GM23338 (cell line): ENCODE measurements at regions not wholly inside any gene's neighbourhood (a gene's known extent, or its start where the extent isn't known, plus 50 kb on each side); places are given as distances from the start of the nearest gene placed in this dataset.

Experiments
- ATAC-seq: fragments of 200-7000 bp; cut with Tn5 transposase; 3 replicates; pipeline ENCODE4 v1.9.1; 2020
- DNase-seq: peaks from one replicate; pipeline ENCODE4 v3.0.0-alpha.2; 2015; ENCODE audit warnings: low spot score
- H2AFZ ChIP-seq: fragments of 200-600 bp; sonication (generic); 2 replicates; pipeline ENCODE4 v1.8.0; 2016; ENCODE audit warnings: antibody characterized with exemption, mild to moderate bottlenecking, moderate library complexity
- H3F3A ChIP-seq: fragments of 200-600 bp; sonication (generic); replicated peaks from 2 replicates; pipeline ENCODE4 v1.8.0; 2017; ENCODE audit warnings: antibody characterized with exemption, mixed run types, low read depth
- H3K27ac ChIP-seq: fragments of 200-600 bp; sonication (generic); 2 replicates; pipeline ENCODE4 v1.6.1; 2016; ENCODE audit warnings: low read depth
- H3K27me3 ChIP-seq: fragments of 200-600 bp; sonication (generic); 2 replicates; pipeline ENCODE4 v1.8.0; 2016; ENCODE audit warnings: mild to moderate bottlenecking, mixed run types, moderate library complexity; ENCODE audit not compliant: insufficient read depth
- H3K36me3 ChIP-seq: fragments of 200-600 bp; sonication (generic); 2 replicates; pipeline ENCODE4 v1.8.0; 2016; ENCODE audit warnings: mild to moderate bottlenecking; ENCODE audit not compliant: insufficient read depth
- H3K4me1 ChIP-seq: fragments of 200-600 bp; sonication (generic); 2 replicates; pipeline ENCODE4 v1.8.0; 2016; ENCODE audit warnings: mild to moderate bottlenecking, moderate library complexity; ENCODE audit not compliant: insufficient read depth
- H3K4me2 ChIP-seq: fragments of 200-600 bp; sonication (generic); 2 replicates; pipeline ENCODE4 v1.7.1; 2017; ENCODE audit warnings: mixed run types
- H3K4me3 ChIP-seq: fragments of 200-600 bp; sonication (generic); 2 replicates; pipeline ENCODE4 v1.6.1; 2016; ENCODE audit warnings: mixed run types
- H3K79me2 ChIP-seq: fragments of 200-600 bp; sonication (generic); replicated peaks from 2 replicates; pipeline ENCODE4 v1.8.0; 2017; ENCODE audit warnings: mild to moderate bottlenecking; ENCODE audit not compliant: insufficient read depth
- H3K9me2 ChIP-seq: fragments of 200-600 bp; sonication (generic); 2 replicates; pipeline ENCODE4 v1.8.0; 2017; ENCODE audit not compliant: insufficient read depth
- H4K20me1 ChIP-seq: fragments of 200-600 bp; sonication (generic); replicated peaks from 2 replicates; pipeline ENCODE4 v1.8.0; 2017; ENCODE audit warnings: mild to moderate bottlenecking; ENCODE audit not compliant: insufficient read depth
- H3K27ac Mint-ChIP-seq: 2 replicates; pipeline ENCODE4 v1.8.0; 2020; ENCODE audit warnings: inconsistent platforms, mild to moderate bottlenecking, moderate library complexity, mixed read lengths
- H3K27me3 Mint-ChIP-seq: 3 replicates; pipeline ENCODE4 v1.8.0; 2022; ENCODE audit warnings: low read depth, mild to moderate bottlenecking, moderate library complexity, mixed read lengths, inconsistent platforms; ENCODE audit not compliant: insufficient read depth, poor library complexity
- H3K36me3 Mint-ChIP-seq: 3 replicates; pipeline ENCODE4 v1.8.0; 2021; ENCODE audit warnings: low read depth, mild to moderate bottlenecking, inconsistent platforms, moderate library complexity, mixed read lengths
- H3K4me1 Mint-ChIP-seq: 3 replicates; pipeline ENCODE4 v1.8.0; 2020; ENCODE audit warnings: mild to moderate bottlenecking, inconsistent platforms, mixed read lengths
- H3K4me3 Mint-ChIP-seq: 3 replicates; pipeline ENCODE4 v1.8.0; 2021; ENCODE audit warnings: moderate library complexity, mild to moderate bottlenecking, inconsistent platforms, mixed read lengths
- H3K9me3 Mint-ChIP-seq: 3 replicates; pipeline ENCODE4 v1.8.0; 2020; ENCODE audit warnings: moderate library complexity, mild to moderate bottlenecking, inconsistent platforms, mixed read lengths
- CREB1 ChIP-seq: fragments of 250-450 bp; sonication (Bioruptor Pico); IDR thresholded peaks from 2 replicates; pipeline ENCODE4 v1.5.0; 2020; ENCODE audit warnings: low read depth, mild to moderate bottlenecking, moderate library complexity
- NANOG ChIP-seq: IDR thresholded peaks from 2 replicates; pipeline ENCODE4 v1.6.1; 2016; ENCODE audit warnings: antibody characterized with exemption, borderline replicate concordance
- ZNF114 ChIP-seq: fragments of 250-450 bp; sonication (Bioruptor Pico); IDR thresholded peaks from 2 replicates; pipeline ENCODE4 v1.5.0; 2020; ENCODE audit warnings: mild to moderate bottlenecking, moderate library complexity
- ZNF331 ChIP-seq: fragments of 250-450 bp; sonication (Bioruptor Pico); IDR thresholded peaks from 2 replicates; pipeline ENCODE4 v1.5.0; 2020; ENCODE audit warnings: low read depth, mild to moderate bottlenecking, moderate library complexity
- TF ChIP-seq, protein P1 (sequence below): IDR thresholded peaks from 2 replicates; pipeline ENCODE4 v1.6.1; 2016; ENCODE audit warnings: antibody characterized with exemption
- TF ChIP-seq, protein P2 (sequence below), 2 experiments: fragments of 200-600 bp in 1 of 2; sonication (generic) in 1 of 2; conservative IDR thresholded peaks; 2 replicates each; pipeline versions ENCODE4 v1.5.1 to v1.6.1; 2016 to 2017; ENCODE audit warnings: antibody characterized with exemption in 2 of 2, low read depth in 2 of 2, mild to moderate bottlenecking in 2 of 2, moderate library complexity in 1 of 2
- TF ChIP-seq, protein P3 (sequence below): fragments of 250-450 bp; sonication (Bioruptor Pico); IDR thresholded peaks from 2 replicates; pipeline ENCODE4 v1.5.0; 2020; ENCODE audit warnings: mild to moderate bottlenecking, moderate library complexity

DNA sequence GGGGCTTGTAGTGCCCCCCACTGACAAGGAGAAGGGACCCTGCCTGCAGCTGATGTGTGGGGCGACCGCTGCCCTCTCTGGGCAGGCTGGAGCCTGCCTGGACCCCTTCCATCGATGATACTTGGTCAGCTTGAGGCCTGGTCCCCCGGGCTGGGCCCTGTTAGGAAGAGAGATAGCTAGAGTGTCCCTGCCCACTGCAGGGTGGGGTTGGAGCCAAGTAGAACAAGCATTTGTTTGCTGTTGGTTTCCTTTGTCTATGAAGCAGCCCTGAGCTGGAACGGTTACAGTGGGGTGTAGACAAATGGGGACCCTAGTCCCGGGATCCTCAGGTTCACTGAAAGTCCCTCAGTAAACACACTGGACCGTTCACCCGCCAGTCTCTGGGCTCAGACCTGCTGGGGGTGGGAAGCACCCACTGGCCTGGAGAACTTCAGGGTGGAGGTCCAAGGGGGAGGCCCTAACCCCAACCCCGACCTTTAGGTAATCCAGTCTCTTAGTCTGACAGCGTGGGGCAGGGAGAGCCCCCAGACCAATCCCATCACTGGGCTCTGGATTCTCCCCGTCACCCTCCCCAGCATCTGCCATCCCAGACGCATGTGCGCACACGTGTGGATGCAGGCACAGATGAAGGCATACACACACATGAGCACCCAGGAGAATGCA, 204.8 kb upstream of the ZNF536 start:
- Histone ChIP-seq H2AFZ (no peak overlapping the region), H4K20me1 (no peaks in the 10 kb centered on the region), H3K36me3 (no peaks in the 10 kb centered on the region), H3F3A (no peaks in the 10 kb centered on the region), H3K4me2 (no peak overlapping the region), H3K4me3 (no peak overlapping the region), H3K9me2 (no peaks in the 10 kb centered on the region), H3K4me1 (no peaks in the 10 kb centered on the region), H3K79me2 (no peaks in the 10 kb centered on the region), H3K27me3 (no peaks in the 10 kb centered on the region), H3K27ac (no peak overlapping the region)
- Mint-ChIP-seq H3K4me1 (no peaks in the 10 kb centered on the region), H3K36me3 (no peaks in the 10 kb centered on the region; the same call in 2 of the 3 replicates), H3K4me3 (no peak overlapping the region), H3K27ac (no peak overlapping the region), H3K27me3 (peaks cover 9% of the 10 kb centered on the region), H3K9me3 (peaks cover 3% of the 10 kb centered on the region; the same call in 2 of the 3 replicates)
- DNase-seq (no peak), ATAC-seq (no peak)
- TF ChIP-seq, protein P1, sequence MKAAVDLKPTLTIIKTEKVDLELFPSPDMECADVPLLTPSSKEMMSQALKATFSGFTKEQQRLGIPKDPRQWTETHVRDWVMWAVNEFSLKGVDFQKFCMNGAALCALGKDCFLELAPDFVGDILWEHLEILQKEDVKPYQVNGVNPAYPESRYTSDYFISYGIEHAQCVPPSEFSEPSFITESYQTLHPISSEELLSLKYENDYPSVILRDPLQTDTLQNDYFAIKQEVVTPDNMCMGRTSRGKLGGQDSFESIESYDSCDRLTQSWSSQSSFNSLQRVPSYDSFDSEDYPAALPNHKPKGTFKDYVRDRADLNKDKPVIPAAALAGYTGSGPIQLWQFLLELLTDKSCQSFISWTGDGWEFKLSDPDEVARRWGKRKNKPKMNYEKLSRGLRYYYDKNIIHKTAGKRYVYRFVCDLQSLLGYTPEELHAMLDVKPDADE, result no peak
- no peak for TF ChIP-seq NANOG
- TF ChIP-seq, protein P2, sequence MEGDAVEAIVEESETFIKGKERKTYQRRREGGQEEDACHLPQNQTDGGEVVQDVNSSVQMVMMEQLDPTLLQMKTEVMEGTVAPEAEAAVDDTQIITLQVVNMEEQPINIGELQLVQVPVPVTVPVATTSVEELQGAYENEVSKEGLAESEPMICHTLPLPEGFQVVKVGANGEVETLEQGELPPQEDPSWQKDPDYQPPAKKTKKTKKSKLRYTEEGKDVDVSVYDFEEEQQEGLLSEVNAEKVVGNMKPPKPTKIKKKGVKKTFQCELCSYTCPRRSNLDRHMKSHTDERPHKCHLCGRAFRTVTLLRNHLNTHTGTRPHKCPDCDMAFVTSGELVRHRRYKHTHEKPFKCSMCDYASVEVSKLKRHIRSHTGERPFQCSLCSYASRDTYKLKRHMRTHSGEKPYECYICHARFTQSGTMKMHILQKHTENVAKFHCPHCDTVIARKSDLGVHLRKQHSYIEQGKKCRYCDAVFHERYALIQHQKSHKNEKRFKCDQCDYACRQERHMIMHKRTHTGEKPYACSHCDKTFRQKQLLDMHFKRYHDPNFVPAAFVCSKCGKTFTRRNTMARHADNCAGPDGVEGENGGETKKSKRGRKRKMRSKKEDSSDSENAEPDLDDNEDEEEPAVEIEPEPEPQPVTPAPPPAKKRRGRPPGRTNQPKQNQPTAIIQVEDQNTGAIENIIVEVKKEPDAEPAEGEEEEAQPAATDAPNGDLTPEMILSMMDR (conservative IDR thresholded peaks at IDR 0.05; ENCODE audit: low read depth in 2 of 2), result peak in 1 of 2 experiments; percentile 21; a peak in 1 of 4 replicates

GRCh38 chr19:30167976-30168635, 204.1 kb upstream of the ZNF536 start:
- no peak overlapping the region for H3K27ac Mint-ChIP-seq
- Histone ChIP-seq H3K4me2 (no peak overlapping the region), H4K20me1 (no peaks in the 10 kb centered on the region), H3K9me2 (no peaks in the 10 kb centered on the region), H2AFZ (no peak overlapping the region), H3F3A (no peaks in the 10 kb centered on the region), H3K36me3 (no peaks in the 10 kb centered on the region), H3K4me3 (no peak overlapping the region), H3K27me3 (no peaks in the 10 kb centered on the region), H3K79me2 (no peaks in the 10 kb centered on the region), H3K27ac (no peak overlapping the region), H3K4me1 (no peaks in the 10 kb centered on the region)
- H3K36me3 Mint-ChIP-seq, result no peaks in the 10 kb centered on the region
- DNase-seq (no peak), ATAC-seq (no peak)
- H3K27me3 Mint-ChIP-seq, result peaks cover 9% of the 10 kb centered on the region
- H3K4me1 Mint-ChIP-seq, result no peaks in the 10 kb centered on the region
- H3K9me3 Mint-ChIP-seq, result no peaks in the 10 kb centered on the region
- H3K4me3 Mint-ChIP-seq, result no peak overlapping the region
- TF ChIP-seq NANOG (no peak), CREB1 (CRISPR knock-in tag) (no peak), ZNF331 (CRISPR knock-in tag) (no peak), ZNF114 (CRISPR knock-in tag) (no peak)
- TF ChIP-seq, protein P3, sequence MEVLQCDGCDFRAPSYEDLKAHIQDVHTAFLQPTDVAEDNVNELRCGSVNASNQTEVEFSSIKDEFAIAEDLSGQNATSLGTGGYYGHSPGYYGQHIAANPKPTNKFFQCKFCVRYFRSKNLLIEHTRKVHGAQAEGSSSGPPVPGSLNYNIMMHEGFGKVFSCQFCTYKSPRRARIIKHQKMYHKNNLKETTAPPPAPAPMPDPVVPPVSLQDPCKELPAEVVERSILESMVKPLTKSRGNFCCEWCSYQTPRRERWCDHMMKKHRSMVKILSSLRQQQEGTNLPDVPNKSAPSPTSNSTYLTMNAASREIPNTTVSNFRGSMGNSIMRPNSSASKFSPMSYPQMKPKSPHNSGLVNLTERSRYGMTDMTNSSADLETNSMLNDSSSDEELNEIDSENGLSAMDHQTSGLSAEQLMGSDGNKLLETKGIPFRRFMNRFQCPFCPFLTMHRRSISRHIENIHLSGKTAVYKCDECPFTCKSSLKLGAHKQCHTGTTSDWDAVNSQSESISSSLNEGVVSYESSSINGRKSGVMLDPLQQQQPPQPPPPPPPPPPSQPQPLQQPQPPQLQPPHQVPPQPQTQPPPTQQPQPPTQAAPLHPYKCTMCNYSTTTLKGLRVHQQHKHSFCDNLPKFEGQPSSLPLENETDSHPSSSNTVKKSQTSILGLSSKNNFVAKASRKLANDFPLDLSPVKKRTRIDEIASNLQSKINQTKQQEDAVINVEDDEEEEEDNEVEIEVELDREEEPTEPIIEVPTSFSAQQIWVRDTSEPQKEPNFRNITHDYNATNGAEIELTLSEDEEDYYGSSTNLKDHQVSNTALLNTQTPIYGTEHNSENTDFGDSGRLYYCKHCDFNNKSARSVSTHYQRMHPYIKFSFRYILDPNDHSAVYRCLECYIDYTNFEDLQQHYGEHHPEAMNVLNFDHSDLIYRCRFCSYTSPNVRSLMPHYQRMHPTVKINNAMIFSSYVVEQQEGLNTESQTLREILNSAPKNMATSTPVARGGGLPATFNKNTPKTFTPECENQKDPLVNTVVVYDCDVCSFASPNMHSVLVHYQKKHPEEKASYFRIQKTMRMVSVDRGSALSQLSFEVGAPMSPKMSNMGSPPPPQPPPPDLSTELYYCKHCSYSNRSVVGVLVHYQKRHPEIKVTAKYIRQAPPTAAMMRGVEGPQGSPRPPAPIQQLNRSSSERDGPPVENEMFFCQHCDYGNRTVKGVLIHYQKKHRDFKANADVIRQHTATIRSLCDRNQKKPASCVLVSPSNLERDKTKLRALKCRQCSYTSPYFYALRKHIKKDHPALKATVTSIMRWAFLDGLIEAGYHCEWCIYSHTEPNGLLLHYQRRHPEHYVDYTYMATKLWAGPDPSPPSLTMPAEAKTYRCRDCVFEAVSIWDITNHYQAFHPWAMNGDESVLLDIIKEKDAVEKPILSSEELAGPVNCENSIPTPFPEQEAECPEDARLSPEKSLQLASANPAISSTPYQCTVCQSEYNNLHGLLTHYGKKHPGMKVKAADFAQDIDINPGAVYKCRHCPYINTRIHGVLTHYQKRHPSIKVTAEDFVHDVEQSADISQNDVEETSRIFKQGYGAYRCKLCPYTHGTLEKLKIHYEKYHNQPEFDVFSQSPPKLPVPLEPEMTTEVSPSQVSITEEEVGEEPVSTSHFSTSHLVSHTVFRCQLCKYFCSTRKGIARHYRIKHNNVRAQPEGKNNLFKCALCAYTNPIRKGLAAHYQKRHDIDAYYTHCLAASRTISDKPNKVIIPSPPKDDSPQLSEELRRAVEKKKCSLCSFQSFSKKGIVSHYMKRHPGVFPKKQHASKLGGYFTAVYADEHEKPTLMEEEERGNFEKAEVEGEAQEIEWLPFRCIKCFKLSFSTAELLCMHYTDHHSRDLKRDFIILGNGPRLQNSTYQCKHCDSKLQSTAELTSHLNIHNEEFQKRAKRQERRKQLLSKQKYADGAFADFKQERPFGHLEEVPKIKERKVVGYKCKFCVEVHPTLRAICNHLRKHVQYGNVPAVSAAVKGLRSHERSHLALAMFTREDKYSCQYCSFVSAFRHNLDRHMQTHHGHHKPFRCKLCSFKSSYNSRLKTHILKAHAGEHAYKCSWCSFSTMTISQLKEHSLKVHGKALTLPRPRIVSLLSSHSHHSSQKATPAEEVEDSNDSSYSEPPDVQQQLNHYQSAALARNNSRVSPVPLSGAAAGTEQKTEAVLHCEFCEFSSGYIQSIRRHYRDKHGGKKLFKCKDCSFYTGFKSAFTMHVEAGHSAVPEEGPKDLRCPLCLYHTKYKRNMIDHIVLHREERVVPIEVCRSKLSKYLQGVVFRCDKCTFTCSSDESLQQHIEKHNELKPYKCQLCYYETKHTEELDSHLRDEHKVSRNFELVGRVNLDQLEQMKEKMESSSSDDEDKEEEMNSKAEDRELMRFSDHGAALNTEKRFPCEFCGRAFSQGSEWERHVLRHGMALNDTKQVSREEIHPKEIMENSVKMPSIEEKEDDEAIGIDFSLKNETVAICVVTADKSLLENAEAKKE (CRISPR knock-in tag), result no peak
